HG03575 (cell line): ENCODE measurements at regions not wholly inside any gene's neighbourhood (a gene's known extent, or its start where the extent isn't known, plus 50 kb on each side); places are given as distances from the start of the nearest gene placed in this dataset.
A peak's percentile ranks its signal among the peaks of the same experiment; 100 is the strongest.

Source experiments
- ATAC-seq: cut with Tn5 transposase; IDR thresholded peaks from one replicate; pipeline ENCODE4 v1.9.1; 2021; ENCODE audit not compliant: unreplicated experiment, insufficient number of reproducible peaks, low FRiP score; ENCODE audit errors: extremely low read depth

GRCh38 chr17:69869667-69870066, 205.4 kb upstream of the KCNJ16 start:
- ATAC-seq: peak; percentile 69

GRCh38 chr17:69870091-69870530, 204.9 kb upstream of the KCNJ16 start:
- ATAC-seq: no peak

- ATAC-seq: no peak
Measured at GRCh38 chr17:69870751-69871199, 204.2 kb upstream of the KCNJ16 start.

- ATAC-seq: no peak
Measured at GRCh38 chr17:69871318-69871717, 203.7 kb upstream of the KCNJ16 start.

GRCh38 chr17:69872675-69873262, 202.3 kb upstream of the KCNJ16 start:
- ATAC-seq: no peak

GRCh38 chr17:69874175-69874670, 200.8 kb upstream of the KCNJ16 start:
- no peak for ATAC-seq

GRCh38 chr17:69876757-69877156, 198.3 kb upstream of the KCNJ16 start:
- no peak for ATAC-seq

GRCh38 chr17:69878661-69879060, 196.4 kb upstream of the KCNJ16 start:
- no peak for ATAC-seq

GRCh38 chr17:69879576-69879975, 195.4 kb upstream of the KCNJ16 start:
- no peak for ATAC-seq

GRCh38 chr17:69880591-69881112, 194.4 kb upstream of the KCNJ16 start:
- no peak for ATAC-seq

- ATAC-seq: no peak
Measured at GRCh38 chr17:69882281-69882680, 192.7 kb upstream of the KCNJ16 start.

- no peak for ATAC-seq
Measured at GRCh38 chr17:69883120-69883519, 191.9 kb upstream of the KCNJ16 start.

- no peak for ATAC-seq
Measured at GRCh38 chr17:69884356-69884755, 190.7 kb upstream of the KCNJ16 start.

- ATAC-seq: no peak
Measured at GRCh38 chr17:69884846-69885245, 190.2 kb upstream of the KCNJ16 start.

- no peak for ATAC-seq
Measured at GRCh38 chr17:69898601-69899000, 176.4 kb upstream of the KCNJ16 start.

GRCh38 chr17:69900101-69900500, 174.9 kb upstream of the KCNJ16 start:
- no peak for ATAC-seq

GRCh38 chr17:69900829-69901228, 174.2 kb upstream of the KCNJ16 start:
- no peak for ATAC-seq

- no peak for ATAC-seq
Measured at GRCh38 chr17:69906306-69906705, 168.7 kb upstream of the KCNJ16 start.

- no peak for ATAC-seq
Measured at GRCh38 chr17:69907132-69907847, 167.7 kb upstream of the KCNJ16 start.

- no peak for ATAC-seq
Measured at GRCh38 chr17:69908626-69909368, 166.2 kb upstream of the KCNJ16 start.
